PC-9 (cell line): ENCODE measurements at regions not wholly inside any gene's neighbourhood (a gene's known extent, or its start where the extent isn't known, plus 50 kb on each side); places are given as distances from the start of the nearest gene placed in this dataset.

Source experiments
- EZH2 ChIP-seq: fragments of 200-600 bp; sonication (generic); IDR thresholded peaks from 2 replicates; pipeline ENCODE4 v1.8.0; 2017; ENCODE audit warnings: antibody characterized with exemption, low read depth
- TF ChIP-seq, protein P1 (sequence below): fragments of 200-600 bp; sonication (generic); conservative IDR thresholded peaks from 2 replicates; pipeline ENCODE4 v1.6.1; 2017; ENCODE audit warnings: mixed run types, antibody characterized with exemption, mild to moderate bottlenecking, moderate library complexity

DNA sequence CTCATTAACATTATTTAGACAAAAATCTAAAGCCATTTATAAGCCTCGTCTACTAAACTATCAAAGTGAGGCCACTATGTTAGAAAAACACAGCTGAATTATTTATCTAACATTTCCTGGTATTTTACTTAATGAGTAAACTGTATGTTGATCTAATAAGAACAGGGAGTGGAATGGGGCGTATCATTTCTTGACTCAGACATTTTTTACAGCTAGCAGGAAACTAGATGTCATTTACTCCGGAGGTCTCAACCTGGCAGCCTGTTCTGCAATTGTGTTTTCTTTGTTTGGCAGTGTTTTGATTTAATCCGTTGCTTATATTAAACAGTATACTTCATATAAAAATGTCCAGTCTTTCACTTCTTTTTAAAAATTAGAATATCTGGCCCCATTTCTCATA lies 79.1 kb upstream of the ABI3BP start:
- TF ChIP-seq, protein P1, sequence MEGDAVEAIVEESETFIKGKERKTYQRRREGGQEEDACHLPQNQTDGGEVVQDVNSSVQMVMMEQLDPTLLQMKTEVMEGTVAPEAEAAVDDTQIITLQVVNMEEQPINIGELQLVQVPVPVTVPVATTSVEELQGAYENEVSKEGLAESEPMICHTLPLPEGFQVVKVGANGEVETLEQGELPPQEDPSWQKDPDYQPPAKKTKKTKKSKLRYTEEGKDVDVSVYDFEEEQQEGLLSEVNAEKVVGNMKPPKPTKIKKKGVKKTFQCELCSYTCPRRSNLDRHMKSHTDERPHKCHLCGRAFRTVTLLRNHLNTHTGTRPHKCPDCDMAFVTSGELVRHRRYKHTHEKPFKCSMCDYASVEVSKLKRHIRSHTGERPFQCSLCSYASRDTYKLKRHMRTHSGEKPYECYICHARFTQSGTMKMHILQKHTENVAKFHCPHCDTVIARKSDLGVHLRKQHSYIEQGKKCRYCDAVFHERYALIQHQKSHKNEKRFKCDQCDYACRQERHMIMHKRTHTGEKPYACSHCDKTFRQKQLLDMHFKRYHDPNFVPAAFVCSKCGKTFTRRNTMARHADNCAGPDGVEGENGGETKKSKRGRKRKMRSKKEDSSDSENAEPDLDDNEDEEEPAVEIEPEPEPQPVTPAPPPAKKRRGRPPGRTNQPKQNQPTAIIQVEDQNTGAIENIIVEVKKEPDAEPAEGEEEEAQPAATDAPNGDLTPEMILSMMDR: no peak
- no peak for TF ChIP-seq EZH2
